ENCODE measurements at regions not wholly inside any gene's neighbourhood (a gene's known extent, or its start where the extent isn't known, plus 50 kb on each side); places are given as distances from the start of the nearest gene placed in this dataset.

- TF ChIP-seq CTCF (IDR thresholded peaks at IDR 0.05): no peak
- TF ChIP-seq TCF12 (IDR thresholded peaks at IDR 0.05): no peak
- TF ChIP-seq POLR2AphosphoS5 (IDR thresholded peaks at IDR 0.05; ENCODE audit: low read depth, low read length): no peak
- TF ChIP-seq TAF1 (IDR thresholded peaks at IDR 0.05; ENCODE audit: borderline replicate concordance, low read depth, low read length): no peak
- TF ChIP-seq EP300 (IDR thresholded peaks at IDR 0.05; ENCODE audit: borderline replicate concordance in 1 of 2, low read depth in 1 of 2, low read length in 1 of 2): no peak
- no peak for TF ChIP-seq RFX5 (IDR thresholded peaks at IDR 0.05; ENCODE audit: low read length)
- no peak for TF ChIP-seq USF2 (IDR thresholded peaks at IDR 0.05; ENCODE audit: borderline replicate concordance, low read depth, low read length)
- TF ChIP-seq RAD21 (IDR thresholded peaks at IDR 0.05; ENCODE audit: low read length): no peak
Measured at GRCh38 chr12:65663648-65664047, 160.6 kb upstream of the HMGA2 start.

All from SK-N-SH (cell line).